ENCODE measurements at regions not wholly inside any gene's neighbourhood (a gene's known extent, or its start where the extent isn't known, plus 50 kb on each side); places are given as distances from the start of the nearest gene placed in this dataset.

DNA sequence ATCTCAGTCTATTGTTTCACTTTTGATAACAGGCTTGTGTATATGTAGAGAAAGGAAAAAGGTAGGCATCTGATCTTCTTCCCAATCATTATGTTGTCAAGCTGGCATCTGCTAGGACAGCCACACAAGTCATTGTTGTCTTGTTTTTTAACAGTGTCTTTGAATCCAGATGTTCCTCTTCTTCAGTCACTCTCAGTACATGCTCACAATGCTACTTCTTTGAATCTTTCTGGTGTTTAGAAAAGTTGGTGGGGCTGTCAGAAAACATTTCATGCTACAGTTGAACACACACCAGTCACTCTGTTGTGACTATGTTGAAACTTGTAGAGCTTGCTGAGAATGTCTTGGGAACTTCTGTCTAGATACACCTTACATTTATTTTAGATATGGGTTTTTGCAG lies 1231.4 kb upstream of the MIR17HG start:
- no peak for DNase-seq

DNA sequence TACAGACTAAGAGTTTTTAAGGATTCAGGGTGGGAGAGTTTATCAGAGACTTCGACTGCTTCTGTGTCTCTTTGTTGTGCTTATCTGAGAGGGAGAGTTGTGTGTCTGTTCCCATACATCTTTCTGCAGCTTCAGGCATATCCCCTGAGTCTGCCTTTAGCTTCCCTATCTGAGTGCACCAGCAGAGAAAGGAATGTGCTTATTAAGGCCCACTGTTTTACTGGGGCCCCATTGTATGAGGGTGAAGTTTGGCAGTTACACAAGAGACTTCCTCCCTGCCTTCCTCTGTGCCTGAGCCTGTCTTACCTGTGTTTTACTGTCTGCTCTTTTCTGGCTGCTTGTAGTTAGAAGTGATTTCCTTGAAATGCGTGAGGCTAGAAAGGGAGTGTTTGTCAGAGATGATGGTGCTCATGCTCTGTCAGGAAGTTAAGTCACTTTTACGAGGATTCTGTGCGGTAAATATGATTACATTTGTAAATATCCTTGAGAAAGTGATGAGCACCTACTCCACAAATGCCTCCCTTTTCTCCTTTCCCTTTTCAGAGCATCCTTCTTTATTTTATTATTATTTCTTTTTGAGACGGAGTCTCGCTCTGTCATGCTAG lies 1228.9 kb upstream of the MIR17HG start:
- DNase-seq, result no peak

DNA sequence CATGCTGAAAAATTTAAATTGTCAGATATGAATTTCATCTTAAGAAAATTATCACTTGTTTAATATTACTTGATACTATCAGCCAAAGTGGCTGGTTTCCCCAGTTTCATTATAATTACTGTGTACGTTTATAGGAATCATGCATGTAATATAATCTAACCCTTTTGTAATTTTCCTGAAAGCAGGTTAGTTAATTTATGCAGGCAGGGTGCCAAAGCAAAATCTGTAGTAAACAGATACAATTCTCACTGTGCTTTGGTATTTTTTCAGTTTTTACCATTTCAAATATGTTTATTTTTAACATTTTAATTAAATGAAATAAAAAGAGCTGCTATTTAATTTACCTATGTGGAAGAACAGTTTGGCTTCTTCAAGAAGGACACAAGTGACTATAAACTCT lies 1227.5 kb upstream of the MIR17HG start:
- DNase-seq, result no peak

DNA sequence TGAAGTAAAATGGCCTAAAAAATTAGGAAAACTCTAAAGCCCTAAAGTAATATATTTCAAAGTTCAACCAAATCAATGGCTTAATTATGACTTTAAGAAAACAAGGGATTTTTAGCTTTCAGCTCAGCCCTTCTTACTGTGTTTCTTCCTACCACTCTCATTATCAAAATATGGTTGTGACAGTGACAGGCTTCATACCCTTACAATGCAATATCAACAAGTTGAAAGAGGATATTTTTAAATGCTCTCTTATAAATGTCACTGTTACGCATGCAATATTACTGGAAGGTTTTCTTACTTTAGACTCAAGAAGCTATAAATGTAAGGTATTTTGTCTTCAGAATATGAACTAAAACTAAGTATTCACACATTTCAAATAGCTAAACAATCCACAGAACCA lies 1225.7 kb upstream of the MIR17HG start:
- DNase-seq, result no peak

DNA sequence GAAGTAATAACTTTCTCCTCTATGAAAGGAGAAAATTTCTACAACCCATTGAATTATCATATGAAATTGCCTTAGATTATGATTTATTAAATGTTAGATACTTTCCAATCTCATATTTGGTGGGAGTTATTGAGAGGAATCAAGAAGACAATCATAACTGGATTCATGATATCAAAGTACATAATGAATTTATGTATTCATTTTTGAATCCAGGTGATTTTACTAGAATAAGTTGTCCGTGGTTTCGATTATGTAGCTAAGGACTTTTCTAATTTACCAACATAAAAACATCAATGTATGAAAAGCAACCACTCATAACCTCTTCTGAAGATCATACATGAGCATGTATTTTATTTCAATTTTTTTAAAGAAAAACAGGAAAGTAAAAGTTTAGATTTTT lies 1225.0 kb upstream of the MIR17HG start:
- DNase-seq, result no peak

DNA sequence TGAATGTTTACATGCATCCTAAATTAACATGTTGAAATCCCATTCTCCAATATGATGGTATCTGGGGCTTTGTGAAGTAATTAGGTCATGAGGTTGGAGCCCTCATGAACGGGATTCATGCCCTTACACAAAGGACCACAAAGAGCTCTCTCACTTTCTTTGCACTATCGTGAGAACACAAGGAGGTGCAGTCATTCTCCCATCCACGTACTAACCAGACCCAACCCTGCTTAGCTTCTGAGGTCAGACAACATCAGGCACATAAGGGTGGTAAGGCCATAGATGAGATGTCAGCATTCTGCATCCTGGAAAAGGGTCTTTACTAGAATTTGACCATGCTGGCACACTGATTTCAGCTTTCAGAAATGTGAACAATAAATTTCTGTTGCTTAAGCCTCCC lies 1211.9 kb upstream of the MIR17HG start:
- no peak for DNase-seq

DNA sequence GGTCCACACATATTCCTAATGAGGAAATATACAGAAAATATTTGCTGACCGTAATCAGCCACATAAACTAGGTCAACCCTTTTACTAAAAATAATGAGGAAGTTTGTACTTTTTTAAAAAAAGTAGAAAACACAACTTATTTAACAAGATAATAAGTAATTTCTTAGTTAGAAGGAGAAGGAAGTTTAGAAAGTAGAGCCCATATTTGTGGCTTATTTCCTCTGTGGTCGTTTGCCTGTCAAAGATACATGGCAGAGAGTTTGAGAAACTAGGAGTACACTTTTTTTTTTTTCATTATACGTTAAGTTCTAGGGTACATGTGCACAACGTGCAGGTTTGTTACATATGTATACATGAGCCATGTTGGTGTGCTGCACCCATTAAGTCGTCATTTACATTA lies 1205.2 kb upstream of the MIR17HG start:
- no peak for DNase-seq

DNA sequence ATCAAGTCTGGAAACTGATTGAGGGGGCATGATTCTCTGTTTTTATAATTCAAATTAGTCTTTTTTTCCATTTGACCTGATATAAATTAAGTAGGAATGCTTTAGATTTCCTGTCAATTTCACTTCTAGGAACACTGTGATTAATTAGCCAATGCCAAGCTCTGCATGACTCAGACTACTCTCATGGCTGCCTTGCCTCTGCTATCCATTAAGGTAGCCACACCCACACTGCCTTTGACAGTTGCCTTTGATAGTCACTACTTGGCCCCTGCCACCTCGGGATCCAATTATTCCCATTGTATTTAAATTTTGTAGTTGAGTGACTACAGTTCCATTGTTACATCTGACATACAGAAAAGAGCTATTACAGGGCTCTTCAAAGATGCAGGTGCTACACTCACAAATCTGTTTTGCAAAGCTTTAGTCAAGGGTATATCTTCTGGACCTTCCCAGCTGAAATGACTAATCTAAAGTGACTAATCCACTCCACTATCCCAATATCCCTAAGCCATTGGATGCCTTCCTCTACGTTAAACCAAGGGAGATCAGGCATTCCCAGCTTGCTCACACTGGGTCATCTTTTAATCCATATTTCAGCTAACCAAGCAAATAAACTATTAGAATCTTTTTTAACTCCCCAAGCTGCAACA lies 1193.1 kb upstream of the MIR17HG start:
- no peak for DNase-seq

DNA sequence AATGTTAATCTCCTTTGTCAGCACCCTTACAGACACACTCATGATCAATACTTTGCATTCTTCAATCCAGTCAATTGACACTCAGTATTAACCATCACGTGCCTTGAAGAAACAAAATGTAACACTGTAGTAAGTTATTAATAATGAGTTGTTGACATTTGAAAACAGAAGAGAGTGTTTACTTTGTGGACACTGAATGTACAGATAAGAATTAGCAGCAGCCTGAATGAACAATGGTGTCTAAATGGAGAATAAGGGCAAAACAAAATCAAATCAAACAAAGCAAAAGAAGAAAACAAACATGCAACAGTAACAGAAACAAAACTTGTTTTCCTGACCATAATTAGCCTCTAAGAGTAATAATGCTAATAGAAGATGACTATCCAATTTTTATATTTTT lies 1191.1 kb upstream of the MIR17HG start:
- DNase-seq, result no peak

DNA sequence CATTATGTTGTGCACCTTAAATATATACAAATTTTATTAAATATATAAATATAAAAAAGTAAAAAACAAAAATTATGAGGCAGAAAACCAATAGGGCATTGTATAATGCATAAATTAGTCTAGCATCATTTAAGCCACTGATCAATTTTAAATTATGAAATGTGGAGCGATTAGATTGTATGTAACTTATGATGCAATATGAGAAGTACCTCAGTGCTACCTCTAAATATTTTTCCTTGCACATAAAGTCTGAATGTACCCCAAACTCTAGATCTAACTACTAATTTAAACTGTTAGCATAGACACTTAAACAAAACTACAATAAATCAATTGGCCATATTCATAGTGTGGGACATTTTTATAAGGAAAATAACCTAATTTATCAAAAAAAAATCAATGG lies 1178.5 kb upstream of the MIR17HG start:
- no peak for DNase-seq

DNA sequence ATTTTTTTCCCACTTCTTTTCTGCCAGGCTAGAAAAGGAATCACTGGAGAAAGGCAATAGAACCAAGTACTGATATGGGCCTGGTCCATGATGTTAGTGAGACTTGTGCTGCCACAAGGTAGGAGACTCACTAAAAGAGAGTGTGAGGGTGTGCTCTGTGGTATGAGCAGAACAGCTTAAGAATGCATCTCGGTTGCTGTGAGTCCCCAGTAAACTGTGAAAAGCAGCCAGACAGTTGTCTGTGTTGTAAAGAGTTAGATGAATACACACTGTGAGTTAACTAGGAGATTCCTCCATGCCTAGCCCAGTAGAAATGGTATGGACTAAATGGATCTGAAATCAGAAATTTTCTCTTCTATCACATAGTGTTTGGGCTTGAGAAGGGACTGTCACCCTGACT lies 1177.3 kb upstream of the MIR17HG start:
- no peak for DNase-seq

DNA sequence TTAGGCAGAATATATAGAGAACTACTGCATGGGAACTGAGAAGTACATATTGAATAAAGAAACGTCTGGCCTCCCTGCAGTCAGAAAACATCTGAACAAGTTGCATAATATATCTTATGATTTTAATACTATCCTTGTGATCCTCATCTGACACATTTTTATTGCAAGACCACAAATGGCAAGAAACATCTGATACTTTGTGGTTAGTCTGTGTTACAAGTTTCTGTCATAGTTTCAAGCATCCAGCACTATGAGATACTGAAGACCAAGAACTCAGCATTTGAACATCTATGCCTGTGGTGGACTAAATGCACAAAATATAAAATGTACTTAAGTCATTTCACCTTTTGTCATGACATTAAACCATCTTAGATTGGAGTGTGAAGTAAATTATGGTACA lies 1175.8 kb upstream of the MIR17HG start:
- no peak for DNase-seq

DNA sequence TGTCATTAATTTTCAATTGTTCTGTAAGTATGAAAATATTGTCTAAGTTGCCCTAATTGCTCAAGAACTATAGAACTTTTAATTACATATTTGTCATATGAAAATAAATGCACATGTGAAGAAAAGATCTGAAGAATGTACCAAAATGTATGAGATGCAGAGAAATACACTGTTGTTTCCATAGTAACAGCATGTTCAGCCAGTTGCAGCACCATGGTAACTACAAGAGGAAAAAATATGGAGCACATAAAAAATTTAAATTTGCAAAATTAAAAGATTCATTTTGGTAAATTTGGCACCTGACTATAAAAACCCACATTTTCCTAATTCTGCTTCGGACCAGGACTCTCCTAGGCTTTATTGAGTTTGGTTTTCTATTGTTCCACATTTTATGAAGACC lies 1170.0 kb upstream of the MIR17HG start:
- no peak for DNase-seq

DNA sequence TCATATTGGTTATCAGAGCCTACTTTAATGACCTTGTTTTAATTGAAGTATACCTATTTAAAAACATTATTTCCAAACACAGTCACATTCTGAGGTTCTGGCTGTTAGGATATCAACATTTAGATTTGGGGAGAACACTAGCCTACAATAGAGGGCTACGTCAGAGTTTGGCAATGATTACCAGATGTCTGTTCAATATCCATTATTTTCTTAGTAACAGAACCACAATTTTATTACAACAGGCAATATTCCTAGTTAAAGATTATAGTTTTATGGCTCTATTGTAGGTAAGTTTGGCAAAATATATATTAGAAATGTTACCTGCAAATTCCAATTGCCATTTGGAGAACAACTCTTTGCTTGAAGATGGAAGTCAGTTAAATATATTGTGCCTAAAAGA lies 1163.1 kb upstream of the MIR17HG start:
- no peak for DNase-seq

DNA sequence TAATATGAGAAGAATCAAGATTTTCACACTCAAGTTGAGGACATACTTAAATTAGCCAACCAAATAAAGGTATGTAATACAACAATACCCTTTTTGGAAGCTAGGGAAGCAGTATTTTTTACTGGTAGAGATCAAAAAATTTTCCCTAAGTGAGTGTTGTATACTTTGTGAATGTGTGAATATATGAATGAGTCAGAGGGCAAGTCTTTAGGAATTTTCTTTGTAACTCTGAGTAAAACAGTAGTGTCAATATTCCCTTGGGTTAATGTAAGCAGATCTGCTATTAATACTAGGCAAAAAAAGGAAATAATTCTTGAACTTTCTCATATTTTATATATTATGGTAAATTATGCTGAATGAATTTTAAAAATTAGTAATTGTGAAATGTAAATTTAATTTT lies 1161.8 kb upstream of the MIR17HG start:
- no peak for DNase-seq

DNA sequence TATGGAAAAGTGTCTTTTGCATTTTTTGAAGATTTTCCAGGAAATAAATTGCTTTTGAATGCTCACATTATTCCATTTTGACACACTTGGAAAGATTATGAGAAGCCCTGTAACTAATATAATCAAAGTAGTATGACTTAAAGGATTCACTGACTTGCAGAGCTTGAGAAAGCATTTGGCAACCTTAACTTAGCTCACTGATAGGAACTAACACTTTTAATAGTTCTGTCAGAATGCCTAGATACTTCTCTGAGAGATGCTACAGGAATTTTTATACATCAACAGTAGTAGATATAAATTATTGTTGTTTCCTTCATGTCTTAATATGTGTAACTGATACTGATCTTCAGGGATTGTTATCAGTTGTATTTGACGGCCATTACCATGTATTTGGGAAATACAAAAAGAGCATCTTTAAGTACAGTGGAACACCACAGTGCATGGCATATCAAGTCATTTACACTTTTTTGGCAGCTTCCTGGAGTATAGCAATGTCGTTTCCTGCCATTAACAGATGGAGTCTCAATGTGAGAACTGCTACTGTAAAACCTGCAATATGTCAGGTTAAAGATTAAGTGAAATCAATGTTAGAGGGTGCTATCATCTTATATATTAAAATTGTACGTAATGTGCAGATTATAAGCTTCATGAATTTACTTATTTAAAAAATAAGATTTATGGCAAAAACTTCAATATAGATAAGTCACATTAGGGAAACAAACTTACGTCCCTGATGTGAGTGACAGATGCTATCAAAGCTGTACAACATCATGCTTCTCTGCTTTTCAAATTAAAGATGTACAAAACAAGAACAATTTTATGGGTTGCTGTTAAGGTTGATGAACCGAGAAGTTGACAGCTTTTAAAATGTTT lies 1159.8 kb upstream of the MIR17HG start:
- no peak for DNase-seq

DNA sequence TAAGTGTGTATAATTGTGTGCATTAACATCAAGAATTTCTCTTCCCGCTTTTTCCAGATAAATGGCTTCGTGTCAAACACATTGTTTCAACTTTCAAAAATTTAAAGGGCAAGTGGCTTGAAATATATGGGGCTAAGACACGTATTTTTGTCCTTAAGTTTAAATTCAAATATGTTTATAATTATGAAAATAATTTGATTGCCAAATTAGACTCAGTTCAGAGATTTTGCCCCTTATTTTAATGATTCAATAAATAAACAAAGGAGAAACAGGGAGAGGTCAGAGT lies 1159.2 kb upstream of the MIR17HG start:
- no peak for DNase-seq

DNA sequence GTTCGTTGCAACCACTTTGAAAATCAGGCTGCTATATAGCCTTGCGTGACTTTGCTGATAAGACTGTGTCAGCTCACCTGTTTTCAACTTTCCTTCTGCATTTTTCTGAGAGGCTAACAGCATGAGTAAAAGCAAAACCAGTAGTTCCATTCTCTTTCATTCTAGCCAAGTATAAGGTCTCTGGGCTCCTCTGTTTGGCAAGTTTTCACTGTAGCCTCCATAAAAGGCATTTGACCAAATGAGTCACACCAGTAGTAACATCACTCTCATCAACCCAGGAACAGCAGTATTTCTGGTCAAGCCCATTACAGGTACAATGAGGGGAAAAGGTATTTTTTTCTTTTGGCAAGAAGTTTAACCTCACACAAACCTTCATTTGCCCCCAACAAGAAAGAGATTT lies 1149.8 kb upstream of the MIR17HG start:
- no peak for DNase-seq

DNA sequence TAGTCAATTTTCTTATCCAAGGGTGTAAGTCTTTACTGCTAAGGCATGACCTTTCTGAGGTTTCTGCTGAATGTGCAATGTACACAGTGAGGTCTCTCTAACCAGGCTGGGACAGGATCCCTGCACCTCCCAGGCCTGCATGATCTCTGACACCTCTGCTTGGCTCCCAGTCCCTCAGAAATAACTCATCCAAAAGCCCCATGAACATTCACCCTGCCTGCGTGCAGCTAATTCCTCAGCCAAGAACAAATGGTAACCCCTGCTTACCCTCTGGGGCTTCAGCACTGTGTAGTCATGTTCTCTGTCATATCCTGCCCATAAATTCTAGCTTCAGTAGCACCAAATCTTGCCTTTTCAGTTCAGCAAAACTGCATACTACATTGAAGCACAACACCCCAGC lies 1146.3 kb upstream of the MIR17HG start:
- no peak for DNase-seq

DNA sequence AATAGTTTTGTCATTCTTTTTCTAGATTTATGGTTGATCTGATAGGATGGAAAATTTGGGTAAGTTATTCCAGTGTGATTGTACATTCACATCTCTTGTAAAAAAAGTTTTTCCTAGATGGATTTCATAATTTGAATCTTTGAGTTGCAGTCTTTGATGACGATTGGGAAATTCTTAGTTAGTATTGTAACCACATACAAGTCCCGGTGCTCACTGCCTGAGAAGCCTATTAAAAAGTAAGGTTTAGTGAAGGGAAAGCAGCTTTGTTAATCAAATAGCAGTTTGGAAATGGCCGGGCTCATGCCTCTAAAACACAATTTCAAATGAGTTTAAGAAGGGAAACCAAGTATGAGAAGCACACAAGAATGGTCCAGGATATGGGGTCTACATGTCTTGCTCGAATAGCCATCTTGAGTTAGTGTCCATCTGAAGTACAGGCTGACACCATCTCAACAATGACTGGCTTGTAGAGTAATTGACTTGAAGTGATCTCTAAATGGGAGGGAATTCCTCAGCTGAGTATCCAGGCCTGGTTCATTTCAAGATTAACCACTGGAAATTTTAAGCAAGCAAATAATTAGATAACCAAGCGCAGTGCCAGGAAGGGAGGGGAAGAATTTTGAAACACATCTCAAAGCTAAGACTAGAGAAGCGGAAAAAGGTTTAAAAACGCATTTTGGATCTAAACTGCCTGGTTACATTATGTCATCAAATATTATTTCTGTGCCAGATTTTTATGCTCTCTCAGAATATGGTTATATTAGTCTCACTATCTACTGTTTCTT lies 1145.6 kb upstream of the MIR17HG start:
- no peak for DNase-seq

DNA sequence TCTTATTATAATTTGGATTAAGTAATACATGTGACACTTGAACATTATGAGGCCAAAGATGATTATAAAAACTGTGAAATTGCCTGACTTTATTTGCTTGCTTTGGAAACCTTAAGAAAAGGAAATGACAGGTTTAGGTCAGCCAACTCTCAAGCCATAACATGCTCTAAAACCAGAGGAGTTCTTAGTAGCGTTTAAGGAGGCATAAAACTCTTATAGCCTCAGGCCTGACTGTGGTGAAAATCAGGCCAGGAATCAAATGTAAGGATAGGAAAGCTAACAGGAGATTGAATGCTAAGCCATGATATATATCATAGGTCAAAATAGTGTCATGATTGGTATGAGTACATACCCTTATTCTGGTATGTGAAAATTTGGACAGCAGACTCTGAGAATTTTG lies 1142.4 kb upstream of the MIR17HG start:
- no peak for DNase-seq

DNA sequence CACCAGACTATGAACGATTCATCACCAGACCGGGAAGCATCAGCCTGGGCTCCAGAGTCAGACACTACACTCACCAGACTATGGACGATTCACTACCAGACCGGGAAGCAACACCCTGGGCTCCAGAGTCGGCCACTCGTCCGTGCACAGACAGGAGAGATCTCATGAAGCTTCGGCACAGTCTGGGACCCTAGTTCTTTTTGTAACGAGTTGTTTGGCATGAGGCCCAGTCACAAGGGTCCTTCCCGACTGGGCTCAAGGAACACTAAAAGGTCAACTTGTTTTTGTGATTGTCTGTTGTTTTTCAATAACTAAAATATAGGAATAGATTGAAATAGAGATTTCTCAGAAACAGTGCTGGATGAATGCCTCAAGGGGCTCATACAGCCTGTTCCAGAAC lies 1141.6 kb upstream of the MIR17HG start:
- no peak for DNase-seq

DNA sequence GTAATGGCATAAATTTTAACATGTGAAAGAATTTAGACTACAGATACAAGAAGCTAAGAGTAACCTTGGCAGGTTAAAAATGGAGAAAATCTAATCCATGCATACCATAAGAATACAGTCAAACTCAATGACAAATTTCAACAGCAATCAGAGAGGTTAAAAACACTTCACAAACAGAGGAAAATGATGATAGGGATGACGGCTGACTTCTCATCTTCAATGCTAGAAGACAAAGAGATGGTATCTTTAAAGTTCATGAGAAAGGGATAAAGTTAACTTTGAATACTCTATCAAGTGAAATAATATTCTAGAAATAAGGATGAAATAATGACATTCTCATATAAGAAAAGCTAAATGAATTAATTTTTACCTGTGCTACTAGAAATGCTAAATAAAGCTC lies 1130.2 kb upstream of the MIR17HG start:
- no peak for DNase-seq

DNA sequence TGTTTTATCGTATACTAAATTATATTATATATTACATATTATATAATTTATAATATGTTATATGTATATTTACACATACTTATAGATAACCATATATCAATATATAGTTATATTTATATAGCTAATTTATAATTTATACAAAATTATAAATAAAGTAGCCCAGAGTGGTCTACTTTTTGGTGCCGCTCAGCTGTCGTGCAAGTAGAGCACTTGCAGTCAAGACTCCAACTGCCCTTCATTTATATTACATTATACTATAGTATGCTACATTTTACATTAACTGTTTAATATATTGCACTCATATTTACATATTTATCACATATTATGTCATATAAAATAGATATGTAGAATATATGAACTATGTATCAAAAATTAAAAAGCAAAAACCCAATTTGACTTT lies 1124.7 kb upstream of the MIR17HG start:
- DNase-seq, result no peak

Data from cerebellar nuclear complex (tissue), 1 donor.